ENCODE measurements at regions not wholly inside any gene's neighbourhood (a gene's known extent, or its start where the extent isn't known, plus 50 kb on each side); places are given as distances from the start of the nearest gene placed in this dataset.

- TF ChIP-seq CTCF (IDR thresholded peaks at IDR 0.05) (no peak), POLR2A (IDR thresholded peaks at IDR 0.05) (no peak)
Observed at GRCh38 chr17:62892870-62893338, 73.1 kb upstream of the TANC2 start.
